Liver (tissue), 3 donors: ENCODE measurements at regions not wholly inside any gene's neighbourhood (a gene's known extent, or its start where the extent isn't known, plus 50 kb on each side); places are given as distances from the start of the nearest gene placed in this dataset.

ENCODE experiments used
- CTCF ChIP-seq: fragments of 150-350 bp; IDR thresholded peaks from 2 replicates; pipeline ENCODE4 v1.5.1; 2017; ENCODE audit warnings: improper control_type of control experiment, low read depth, low read length; ENCODE audit not compliant: missing input control
- EGR1 ChIP-seq, 2 donors: IDR thresholded peaks; 2 replicates each; pipeline ENCODE4 v1.6.1; 2016 to 2018; ENCODE audit warnings: antibody characterized with exemption in 2 of 2, low read depth in 2 of 2
- FOXA1 ChIP-seq: IDR thresholded peaks from 2 replicates; pipeline ENCODE4 v1.6.1; 2016; ENCODE audit warnings: antibody characterized with exemption
- GABPA ChIP-seq, 2 donors: IDR thresholded peaks in 1 of 2; conservative IDR thresholded peaks in 1 of 2; 2 replicates each; pipeline ENCODE4 v1.6.1; 2016; ENCODE audit warnings: antibody characterized with exemption in 2 of 2, mild to moderate bottlenecking in 1 of 2, moderate library complexity in 1 of 2
- JUND ChIP-seq, 2 donors: IDR thresholded peaks; 2 replicates each; pipeline ENCODE4 v1.6.1; 2016; ENCODE audit warnings: antibody characterized with exemption in 2 of 2
- REST ChIP-seq: IDR thresholded peaks from 2 replicates; pipeline ENCODE4 v1.6.1; 2016; ENCODE audit warnings: antibody characterized with exemption, mild to moderate bottlenecking
- TAF1 ChIP-seq: conservative IDR thresholded peaks from 2 replicates; pipeline ENCODE4 v1.6.1; 2016; ENCODE audit warnings: antibody characterized with exemption, mild to moderate bottlenecking
- YY1 ChIP-seq: IDR thresholded peaks from 2 replicates; pipeline ENCODE4 v1.6.1; 2016; ENCODE audit warnings: antibody characterized with exemption, mild to moderate bottlenecking
- TF ChIP-seq, protein P1 (sequence below): IDR thresholded peaks from 2 replicates; pipeline ENCODE4 v1.6.1; 2016; ENCODE audit warnings: antibody characterized with exemption
- donor health status: healthy.
- donor health status: healthy.

GRCh38 chr3:163547014-163547685 is 1531.1 kb downstream of the SI start:
- TF ChIP-seq CTCF (no peak), YY1 (no peak), EGR1 (IDR thresholded peaks at IDR 0.05; ENCODE audit: low read depth in 2 of 2) (no peak), JUND (IDR thresholded peaks at IDR 0.05) (no peak), TAF1 (no peak), FOXA1 (no peak), REST (no peak), GABPA (IDR thresholded peaks at IDR 0.05 in 1 of 2, conservative IDR thresholded peaks at IDR 0.05 in 1 of 2) (no peak)
- TF ChIP-seq, protein P1, sequence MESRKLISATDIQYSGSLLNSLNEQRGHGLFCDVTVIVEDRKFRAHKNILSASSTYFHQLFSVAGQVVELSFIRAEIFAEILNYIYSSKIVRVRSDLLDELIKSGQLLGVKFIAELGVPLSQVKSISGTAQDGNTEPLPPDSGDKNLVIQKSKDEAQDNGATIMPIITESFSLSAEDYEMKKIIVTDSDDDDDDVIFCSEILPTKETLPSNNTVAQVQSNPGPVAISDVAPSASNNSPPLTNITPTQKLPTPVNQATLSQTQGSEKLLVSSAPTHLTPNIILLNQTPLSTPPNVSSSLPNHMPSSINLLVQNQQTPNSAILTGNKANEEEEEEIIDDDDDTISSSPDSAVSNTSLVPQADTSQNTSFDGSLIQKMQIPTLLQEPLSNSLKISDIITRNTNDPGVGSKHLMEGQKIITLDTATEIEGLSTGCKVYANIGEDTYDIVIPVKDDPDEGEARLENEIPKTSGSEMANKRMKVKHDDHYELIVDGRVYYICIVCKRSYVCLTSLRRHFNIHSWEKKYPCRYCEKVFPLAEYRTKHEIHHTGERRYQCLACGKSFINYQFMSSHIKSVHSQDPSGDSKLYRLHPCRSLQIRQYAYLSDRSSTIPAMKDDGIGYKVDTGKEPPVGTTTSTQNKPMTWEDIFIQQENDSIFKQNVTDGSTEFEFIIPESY, result no peak
